Naive thymus-derived CD4-positive, alpha-beta T cell (primary cell): ENCODE measurements at regions not wholly inside any gene's neighbourhood (a gene's known extent, or its start where the extent isn't known, plus 50 kb on each side); places are given as distances from the start of the nearest gene placed in this dataset.

ENCODE experiments used
- ATAC-seq: fragments of 150-1000 bp; cut with Tn5 transposase; 2 replicates; pipeline ENCODE4 v1.10.0; 2021; ENCODE audit warnings: mild to moderate bottlenecking, moderate library complexity
- CTCF ChIA-PET: fragments of 350-600 bp; sonication (Branson Sonifier 250); formaldehyde crosslinking; loops from one replicate; lab custom pipeline; 2021; ENCODE audit warnings: antibody characterized with exemption; lab: Charles Lee
- POLR2A ChIA-PET: fragments of 350-600 bp; sonication (Branson Sonifier 250); formaldehyde crosslinking; loops from one replicate; lab custom pipeline; 2021; ENCODE audit warnings: antibody characterized with exemption, inconsistent platforms; lab: Charles Lee
- DNase-seq, 9 donors: peaks; one replicate each; pipeline versions ENCODE4 v3.0.0 to v3.0.0-alpha.2; 2020 to 2022; ENCODE audit warnings: mixed read lengths in 1 of 9
- H3K27ac ChIP-seq: one replicate; pipeline ENCODE4 v1.7.0; 2013; ENCODE audit warnings: mild to moderate bottlenecking, low read depth, low read length, moderate library complexity
- H3K27me3 ChIP-seq, 2 donors: one replicate each; pipeline ENCODE4 v1.7.0; 2013; ENCODE audit warnings: low read length in 2 of 2, mild to moderate bottlenecking in 2 of 2, moderate library complexity in 2 of 2; ENCODE audit not compliant: control insufficient read depth in 2 of 2, insufficient read depth in 2 of 2
- H3K36me3 ChIP-seq, 3 experiments: 1 replicate in 2 of 3; 2 replicates in 1 of 3; pipeline ENCODE4 v1.7.0; 2013; ENCODE audit warnings: low read length in 3 of 3, mild to moderate bottlenecking in 3 of 3, moderate library complexity in 1 of 3; ENCODE audit not compliant: insufficient read depth in 3 of 3, control insufficient read depth in 2 of 3
- H3K4me1 ChIP-seq, 2 donors: one replicate each; pipeline ENCODE4 v1.7.0; 2013; ENCODE audit warnings: low read length in 2 of 2, mild to moderate bottlenecking in 2 of 2, moderate library complexity in 1 of 2; ENCODE audit not compliant: control insufficient read depth in 2 of 2, insufficient read depth in 2 of 2
- H3K4me3 ChIP-seq: 2 replicates; pipeline ENCODE4 v1.7.0; 2013; ENCODE audit warnings: mild to moderate bottlenecking, low read length
- H3K9me3 ChIP-seq, 3 experiments: 1 replicate in 2 of 3; 2 replicates in 1 of 3; pipeline ENCODE4 v1.7.0; 2013; ENCODE audit warnings: low read length in 3 of 3; ENCODE audit not compliant: control insufficient read depth in 2 of 3
- H3K27ac Mint-ChIP-seq, 9 donors: one replicate each; pipeline ENCODE4 v1.8.0; 2020 to 2022; ENCODE audit warnings: mixed read lengths in 9 of 9, mild to moderate bottlenecking in 8 of 9, moderate library complexity in 5 of 9, inconsistent platforms in 2 of 9
- H3K27me3 Mint-ChIP-seq, 5 donors: one replicate each; pipeline ENCODE4 v1.8.0; 2021 to 2022; ENCODE audit warnings: mixed read lengths in 5 of 5, mild to moderate bottlenecking in 1 of 5
- H3K36me3 Mint-ChIP-seq, 5 donors: one replicate each; pipeline ENCODE4 v1.8.0; 2020 to 2022; ENCODE audit warnings: mixed read lengths in 5 of 5, mild to moderate bottlenecking in 3 of 5, inconsistent platforms in 1 of 5
- H3K4me1 Mint-ChIP-seq, 7 donors: one replicate each; pipeline ENCODE4 v1.8.0; 2020 to 2022; ENCODE audit warnings: mixed read lengths in 7 of 7, mild to moderate bottlenecking in 3 of 7, inconsistent platforms in 1 of 7
- H3K4me3 Mint-ChIP-seq, 10 donors: one replicate each; pipeline ENCODE4 v1.8.0; 2020 to 2022; ENCODE audit warnings: mild to moderate bottlenecking in 10 of 10, mixed read lengths in 10 of 10, moderate library complexity in 6 of 10, inconsistent platforms in 2 of 10
- H3K9me3 Mint-ChIP-seq, 11 donors: one replicate each; pipeline ENCODE4 v1.8.0; 2020 to 2022; ENCODE audit warnings: mixed read lengths in 11 of 11, mild to moderate bottlenecking in 4 of 11, inconsistent platforms in 1 of 11, moderate library complexity in 1 of 11
- intact Hi-C, 2 donors: fragments of 100-400 bp; cut with micrococcal nuclease; formaldehyde crosslinking; loops; one replicate each; pipeline ENCODE4 v1.15.1; 2023

- Histone ChIP-seq H3K4me3 (no peak overlapping the region), H3K9me3 (peaks cover 0 to 6% (median 0%) of the 10 kb centered on the region in 3 experiments), H3K27ac (no peak overlapping the region), H3K27me3 (no peaks in the 10 kb centered on the region), H3K4me1 (no peaks in the 10 kb centered on the region), H3K36me3 (no peaks in the 10 kb centered on the region)
- intact Hi-C loops: no loop called here
- Mint-ChIP-seq H3K36me3 (peaks cover 0 to 10% (median 0%) of the 10 kb centered on the region in 5 donors), H3K9me3 (peaks cover 2 to 45% (median 26%) of the 10 kb centered on the region in 11 donors), H3K27ac (no peak overlapping the region), H3K27me3 (peaks cover 0 to 8% (median 0%) of the 10 kb centered on the region in 5 donors), H3K4me1 (peaks cover 0 to 2% (median 0%) of the 10 kb centered on the region in 7 donors), H3K4me3 (no peak overlapping the region)
- DNase-seq (no peak), ATAC-seq (no peak)
- POLR2A ChIA-PET: no interaction called here
- CTCF ChIA-PET: no interaction called here
Observed at GRCh38 chr17:12421077-12421476, 244.6 kb upstream of the MYOCD start.

- Histone ChIP-seq H3K4me1 (no peaks in the 10 kb centered on the region), H3K36me3 (no peaks in the 10 kb centered on the region), H3K9me3 (peaks cover 0 to 6% (median 0%) of the 10 kb centered on the region in 3 experiments), H3K27ac (no peak overlapping the region), H3K27me3 (no peaks in the 10 kb centered on the region), H3K4me3 (no peak overlapping the region)
- ChIA-PET POLR2A (no interaction called here), CTCF (no interaction called here)
- Mint-ChIP-seq H3K27ac (no peak overlapping the region), H3K4me3 (no peak overlapping the region), H3K4me1 (peaks cover 0 to 2% (median 0%) of the 10 kb centered on the region in 7 donors), H3K27me3 (peaks cover 0 to 8% (median 0%) of the 10 kb centered on the region in 5 donors), H3K36me3 (peaks cover 0 to 10% (median 0%) of the 10 kb centered on the region in 5 donors), H3K9me3 (peaks cover 2 to 50% (median 24%) of the 10 kb centered on the region in 11 donors)
- no peak for DNase-seq
- intact Hi-C loops: no loop called here
- no peak for ATAC-seq
Observed at GRCh38 chr17:12421646-12422306, 243.9 kb upstream of the MYOCD start.

GRCh38 chr17:12422651-12423050, 243.0 kb upstream of the MYOCD start:
- Mint-ChIP-seq H3K27ac (no peak overlapping the region), H3K9me3 (peaks cover 2 to 50% (median 21%) of the 10 kb centered on the region in 11 donors), H3K4me1 (peaks cover 0 to 2% (median 0%) of the 10 kb centered on the region in 7 donors), H3K4me3 (no peak overlapping the region), H3K36me3 (peaks cover 0 to 10% (median 0%) of the 10 kb centered on the region in 5 donors), H3K27me3 (peaks cover 0 to 8% (median 0%) of the 10 kb centered on the region in 5 donors)
- DNase-seq (no peak), ATAC-seq (no peak)
- intact Hi-C loops: no loop called here
- no peak overlapping the region for H3K4me3 ChIP-seq
- ChIA-PET CTCF (no interaction called here), POLR2A (no interaction called here)
- H3K27ac ChIP-seq: no peak overlapping the region
- H3K4me1 ChIP-seq: no peaks in the 10 kb centered on the region
- H3K9me3 ChIP-seq: peaks cover 0 to 6% (median 0%) of the 10 kb centered on the region in 3 experiments
- H3K36me3 ChIP-seq: no peaks in the 10 kb centered on the region
- H3K27me3 ChIP-seq: no peaks in the 10 kb centered on the region

GRCh38 chr17:12423337-12423736, 242.4 kb upstream of the MYOCD start:
- Mint-ChIP-seq H3K36me3 (peaks cover 0 to 10% (median 0%) of the 10 kb centered on the region in 5 donors), H3K4me1 (peaks cover 0 to 2% (median 0%) of the 10 kb centered on the region in 7 donors), H3K27ac (no peak overlapping the region), H3K27me3 (peaks cover 0 to 8% (median 0%) of the 10 kb centered on the region in 5 donors), H3K9me3 (peaks cover 2 to 50% (median 21%) of the 10 kb centered on the region in 11 donors), H3K4me3 (no peak overlapping the region)
- no peak for DNase-seq
- no peak overlapping the region for H3K27ac ChIP-seq
- H3K9me3 ChIP-seq: peaks cover 0 to 6% (median 0%) of the 10 kb centered on the region in 3 experiments
- ChIA-PET CTCF (no interaction called here), POLR2A (no interaction called here)
- H3K4me3 ChIP-seq: no peak overlapping the region
- ATAC-seq: no peak
- H3K27me3 ChIP-seq: no peaks in the 10 kb centered on the region
- intact Hi-C loops: no loop called here
- no peaks in the 10 kb centered on the region for H3K4me1 ChIP-seq
- H3K36me3 ChIP-seq: no peaks in the 10 kb centered on the region

- intact Hi-C loops: no loop called here
Observed at GRCh38 chr17:12429116-12429515, 236.6 kb upstream of the MYOCD start.

GRCh38 chr17:12431188-12431587, 234.5 kb upstream of the MYOCD start:
- Histone ChIP-seq H3K36me3 (no peaks in the 10 kb centered on the region), H3K27me3 (no peaks in the 10 kb centered on the region), H3K27ac (no peak overlapping the region), H3K4me1 (no peaks in the 10 kb centered on the region), H3K4me3 (no peak overlapping the region), H3K9me3 (no peaks in the 10 kb centered on the region)
- Mint-ChIP-seq H3K36me3 (no peaks in the 10 kb centered on the region), H3K27me3 (peaks cover 0 to 3% (median 0%) of the 10 kb centered on the region in 5 donors), H3K9me3 (peaks cover 0 to 40% (median 19%) of the 10 kb centered on the region in 11 donors), H3K4me3 (no peak overlapping the region), H3K4me1 (no peaks in the 10 kb centered on the region), H3K27ac (no peak overlapping the region)
- intact Hi-C loops: no loop called here
- ChIA-PET CTCF (no interaction called here), POLR2A (no interaction called here)
- ATAC-seq: no peak
- no peak for DNase-seq

More at GRCh38 chr17:12429116-12429515, 236.6 kb upstream of the MYOCD start:
- Mint-ChIP-seq H3K4me3 (no peak overlapping the region), H3K27me3 (no peaks in the 10 kb centered on the region), H3K4me1 (no peaks in the 10 kb centered on the region), H3K27ac (no peak overlapping the region), H3K36me3 (peaks cover 0 to 5% (median 0%) of the 10 kb centered on the region in 5 donors), H3K9me3 (peaks cover 3 to 44% (median 25%) of the 10 kb centered on the region in 11 donors)
- ChIA-PET CTCF (no interaction called here), POLR2A (no interaction called here)
- no peak for DNase-seq
- Histone ChIP-seq H3K27ac (no peak overlapping the region), H3K4me1 (no peaks in the 10 kb centered on the region), H3K36me3 (no peaks in the 10 kb centered on the region), H3K27me3 (no peaks in the 10 kb centered on the region), H3K4me3 (no peak overlapping the region), H3K9me3 (peaks cover 0 to 3% (median 0%) of the 10 kb centered on the region in 3 experiments)
- ATAC-seq: no peak

GRCh38 chr17:12438212-12438611, 227.5 kb upstream of the MYOCD start:
- Histone ChIP-seq H3K4me1 (no peaks in the 10 kb centered on the region), H3K36me3 (no peaks in the 10 kb centered on the region), H3K27ac (no peak overlapping the region), H3K4me3 (no peak overlapping the region), H3K9me3 (no peaks in the 10 kb centered on the region), H3K27me3 (no peaks in the 10 kb centered on the region)
- intact Hi-C loops: no loop called here
- CTCF ChIA-PET: no interaction called here
- Mint-ChIP-seq H3K36me3 (peaks cover 0 to 3% (median 0%) of the 10 kb centered on the region in 5 donors), H3K4me1 (no peaks in the 10 kb centered on the region), H3K27ac (no peak overlapping the region), H3K4me3 (no peak overlapping the region), H3K27me3 (peaks cover 0 to 3% (median 0%) of the 10 kb centered on the region in 5 donors), H3K9me3 (peaks cover 6 to 47% (median 22%) of the 10 kb centered on the region in 11 donors)
- POLR2A ChIA-PET: no interaction called here
- ATAC-seq: no peak
- DNase-seq: no peak
